NB4 (cell line): ENCODE measurements at regions not wholly inside any gene's neighbourhood (a gene's known extent, or its start where the extent isn't known, plus 50 kb on each side); places are given as distances from the start of the nearest gene placed in this dataset.

Experiments used
- DNase-seq: peaks from one replicate; pipeline ENCODE4 v3.0.0; 2010; ENCODE audit warnings: low read depth
- H3K4me3 ChIP-seq: one replicate; pipeline ENCODE4 v1.5.1; 2011; ENCODE audit warnings: mild to moderate bottlenecking, low read depth, low read length, moderate library complexity
- MYC ChIP-seq: IDR thresholded peaks from 2 replicates; pipeline ENCODE4 v1.6.1; 2011; ENCODE audit warnings: low read depth, low read length
- POLR2A ChIP-seq: IDR thresholded peaks from 2 replicates; pipeline ENCODE4 v1.6.1; 2011; ENCODE audit warnings: mild to moderate bottlenecking; ENCODE audit not compliant: insufficient read length; ENCODE audit errors: extremely low read depth
- TF ChIP-seq, protein P1 (sequence below): IDR thresholded peaks from 2 replicates; pipeline ENCODE4 v1.6.1; 2011; ENCODE audit warnings: low read depth, low read length
- TF ChIP-seq, protein P2 (sequence below): IDR thresholded peaks from one replicate; pipeline ENCODE4 v1.5.1; 2012; ENCODE audit warnings: low read depth, low read length

DNA sequence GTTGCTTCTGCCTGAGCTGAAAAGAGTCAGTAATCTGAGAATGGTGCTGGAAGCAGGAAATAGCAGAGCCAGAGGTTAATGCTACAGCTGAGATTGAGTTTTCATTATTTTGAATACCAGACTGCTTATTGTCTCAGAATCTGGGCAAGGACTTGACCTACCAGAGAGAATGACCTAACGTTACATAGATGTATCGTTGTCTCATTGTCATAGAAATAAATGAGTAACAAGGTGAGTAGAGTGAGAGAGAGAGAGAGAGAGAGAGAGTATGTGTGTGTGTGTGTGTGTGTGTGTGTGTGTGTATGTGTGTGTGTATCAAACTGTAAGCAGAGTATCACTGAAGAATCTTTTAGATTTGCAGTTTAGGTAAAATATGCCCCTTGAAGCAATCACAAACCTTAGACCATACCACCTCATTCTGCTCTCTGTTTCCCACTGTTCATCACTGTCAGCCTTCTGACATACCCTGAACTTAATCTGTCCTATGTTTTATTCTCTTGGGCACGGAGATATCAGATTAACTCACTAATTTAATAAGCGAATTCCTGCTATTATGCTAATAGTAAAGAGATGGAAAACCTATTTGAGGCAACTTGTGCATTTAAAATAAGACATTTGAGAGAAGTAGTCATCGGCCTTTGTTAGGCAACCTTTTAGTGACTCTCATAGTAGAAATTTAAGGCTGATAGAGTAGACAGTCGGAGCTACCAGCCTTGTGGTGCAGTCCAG lies 87.8 kb downstream of the CYB561 start:
- TF ChIP-seq POLR2A (no peak), MYC (no peak)
- TF ChIP-seq, protein P1, sequence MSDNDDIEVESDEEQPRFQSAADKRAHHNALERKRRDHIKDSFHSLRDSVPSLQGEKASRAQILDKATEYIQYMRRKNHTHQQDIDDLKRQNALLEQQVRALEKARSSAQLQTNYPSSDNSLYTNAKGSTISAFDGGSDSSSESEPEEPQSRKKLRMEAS, result no peak
- TF ChIP-seq, protein P2, sequence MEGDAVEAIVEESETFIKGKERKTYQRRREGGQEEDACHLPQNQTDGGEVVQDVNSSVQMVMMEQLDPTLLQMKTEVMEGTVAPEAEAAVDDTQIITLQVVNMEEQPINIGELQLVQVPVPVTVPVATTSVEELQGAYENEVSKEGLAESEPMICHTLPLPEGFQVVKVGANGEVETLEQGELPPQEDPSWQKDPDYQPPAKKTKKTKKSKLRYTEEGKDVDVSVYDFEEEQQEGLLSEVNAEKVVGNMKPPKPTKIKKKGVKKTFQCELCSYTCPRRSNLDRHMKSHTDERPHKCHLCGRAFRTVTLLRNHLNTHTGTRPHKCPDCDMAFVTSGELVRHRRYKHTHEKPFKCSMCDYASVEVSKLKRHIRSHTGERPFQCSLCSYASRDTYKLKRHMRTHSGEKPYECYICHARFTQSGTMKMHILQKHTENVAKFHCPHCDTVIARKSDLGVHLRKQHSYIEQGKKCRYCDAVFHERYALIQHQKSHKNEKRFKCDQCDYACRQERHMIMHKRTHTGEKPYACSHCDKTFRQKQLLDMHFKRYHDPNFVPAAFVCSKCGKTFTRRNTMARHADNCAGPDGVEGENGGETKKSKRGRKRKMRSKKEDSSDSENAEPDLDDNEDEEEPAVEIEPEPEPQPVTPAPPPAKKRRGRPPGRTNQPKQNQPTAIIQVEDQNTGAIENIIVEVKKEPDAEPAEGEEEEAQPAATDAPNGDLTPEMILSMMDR, result no peak
- DNase-seq, result no peak

DNA sequence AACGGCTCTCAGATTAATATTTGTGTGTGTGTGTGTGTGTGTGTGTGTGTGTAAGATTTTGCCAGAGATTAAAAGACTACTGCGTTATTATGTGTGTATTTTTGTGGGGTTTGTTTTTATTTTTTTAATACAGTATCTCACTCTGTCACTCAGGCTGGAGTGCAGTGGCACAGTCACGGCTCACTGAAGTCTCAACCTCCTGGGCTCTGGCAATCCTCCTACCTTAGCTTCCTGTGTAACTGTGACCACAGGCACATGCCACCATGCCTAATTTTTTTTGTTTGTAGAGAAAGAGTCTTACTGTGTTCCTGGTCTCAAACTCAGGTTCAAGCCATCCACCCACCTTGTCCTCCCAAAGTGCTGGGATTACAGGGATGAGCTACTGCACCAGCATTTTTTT lies 87.2 kb downstream of the CYB561 start:
- H3K4me3 ChIP-seq, result no peak overlapping the region
- no peak for DNase-seq
- TF ChIP-seq MYC (no peak), POLR2A (no peak)
- TF ChIP-seq, protein P2, result no peak
- TF ChIP-seq, protein P1, result no peak

More for the DNA sequence above, 87.8 kb downstream of the CYB561 start:
- H3K4me3 ChIP-seq, result no peak overlapping the region

DNA sequence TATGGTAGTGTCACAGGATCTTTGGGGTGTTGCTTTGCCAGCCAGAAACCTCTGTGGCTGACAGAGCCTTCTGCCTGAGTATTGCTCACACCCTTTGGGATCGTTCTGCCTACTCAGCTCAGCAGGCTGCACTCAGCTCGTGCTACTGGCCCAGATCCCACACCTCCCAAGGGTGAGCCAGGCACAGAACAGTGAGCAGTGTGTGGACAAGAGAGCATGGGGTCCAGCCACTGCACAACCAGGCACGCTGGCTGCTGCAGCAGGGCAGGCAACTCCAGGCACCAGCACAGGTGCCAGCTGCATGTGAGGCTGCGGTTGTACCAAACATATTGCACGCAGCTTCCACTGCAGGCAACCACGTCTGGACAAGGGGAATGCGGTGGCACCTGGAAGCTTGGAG lies 84.9 kb downstream of the CYB561 start:
- no peak for DNase-seq
- no peak overlapping the region for H3K4me3 ChIP-seq
- no peak for TF ChIP-seq MYC
- TF ChIP-seq POLR2A, result no peak
- TF ChIP-seq, protein P2, result no peak
- TF ChIP-seq, protein P1, result no peak

DNA sequence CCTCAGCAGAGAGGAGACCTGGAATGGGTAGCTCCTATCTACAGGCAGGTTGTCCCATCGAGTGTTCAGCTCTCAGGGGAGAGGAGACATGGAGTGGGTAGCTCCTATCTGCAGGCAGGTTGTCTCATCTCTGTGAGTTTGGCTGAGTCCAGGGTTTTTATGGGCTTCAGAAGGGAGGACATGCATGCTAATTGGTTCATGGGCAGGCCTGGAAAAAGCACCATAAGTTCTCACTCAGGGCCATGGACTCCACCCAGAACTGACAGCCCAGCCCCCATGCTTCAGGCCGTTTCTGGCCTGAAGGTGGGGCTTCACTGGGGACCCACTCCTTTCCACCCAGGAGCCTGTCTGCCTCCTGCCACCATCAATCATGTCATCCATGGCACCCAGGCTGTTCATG lies 84.0 kb downstream of the CYB561 start:
- TF ChIP-seq, protein P1, result no peak
- TF ChIP-seq POLR2A, result no peak
- no peak for TF ChIP-seq MYC
- no peak overlapping the region for H3K4me3 ChIP-seq
- no peak for DNase-seq

DNA sequence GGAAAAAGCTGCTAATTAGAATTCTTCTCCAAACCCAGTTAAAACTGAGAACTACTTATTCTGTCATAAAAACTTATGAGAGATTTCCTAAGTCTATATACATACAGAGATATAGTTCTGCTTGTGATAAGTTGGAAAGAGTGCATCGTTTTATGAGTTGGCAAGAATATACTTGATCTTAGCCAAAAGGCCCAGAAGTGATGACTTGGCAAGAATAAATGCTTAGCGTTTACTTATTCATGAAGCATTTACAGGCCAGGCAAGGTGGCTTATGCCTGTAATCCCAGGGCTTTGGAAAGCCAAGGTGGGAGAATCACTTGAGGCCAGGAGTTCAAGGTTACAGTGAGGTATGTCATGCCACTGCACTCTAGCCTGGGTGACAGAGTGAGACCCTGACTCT lies 81.7 kb downstream of the CYB561 start:
- no peak for DNase-seq
- TF ChIP-seq, protein P1, result no peak
- TF ChIP-seq MYC (no peak), POLR2A (no peak)
- TF ChIP-seq, protein P2, result no peak
- H3K4me3 ChIP-seq, result no peak overlapping the region

DNA sequence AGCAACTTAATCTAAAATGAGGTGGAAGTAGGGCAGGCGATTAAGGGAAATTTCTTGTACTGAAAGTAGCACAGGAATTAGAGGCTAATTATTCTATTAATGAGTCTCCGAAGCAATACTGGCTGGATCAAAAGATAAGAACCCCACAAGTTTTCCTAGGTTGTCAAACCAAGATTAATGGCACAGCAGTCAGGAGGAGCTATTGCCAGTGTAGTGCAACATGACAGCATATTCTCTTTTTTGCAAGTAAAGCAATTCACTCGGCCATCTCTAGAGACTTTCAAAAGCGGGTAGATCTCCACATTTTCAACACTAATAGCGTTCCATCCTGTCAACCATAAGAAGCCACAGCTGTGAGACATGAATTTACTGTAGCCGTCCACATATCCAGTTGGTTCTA lies 81.2 kb downstream of the CYB561 start:
- TF ChIP-seq MYC (no peak), POLR2A (no peak)
- TF ChIP-seq, protein P2, result no peak
- TF ChIP-seq, protein P1, result no peak
- H3K4me3 ChIP-seq, result no peak overlapping the region
- DNase-seq, result no peak
